Stimulated activated naive CD4-positive, alpha-beta T cell treated with Interleukin-2 at 50 U/mL for 16 hours (primary cell): ENCODE measurements at regions not wholly inside any gene's neighbourhood (a gene's known extent, or its start where the extent isn't known, plus 50 kb on each side); places are given as distances from the start of the nearest gene placed in this dataset.
"Not testable (repeated sequence)": the region's sequence is repeated elsewhere in the genome, so short reads cannot be mapped to it uniquely, and the experiment has no call there.

Experiments used
- DNase-seq: peaks from one replicate; lab custom pipeline; 2025; lab: John Stamatoyannopoulos, UW

DNA sequence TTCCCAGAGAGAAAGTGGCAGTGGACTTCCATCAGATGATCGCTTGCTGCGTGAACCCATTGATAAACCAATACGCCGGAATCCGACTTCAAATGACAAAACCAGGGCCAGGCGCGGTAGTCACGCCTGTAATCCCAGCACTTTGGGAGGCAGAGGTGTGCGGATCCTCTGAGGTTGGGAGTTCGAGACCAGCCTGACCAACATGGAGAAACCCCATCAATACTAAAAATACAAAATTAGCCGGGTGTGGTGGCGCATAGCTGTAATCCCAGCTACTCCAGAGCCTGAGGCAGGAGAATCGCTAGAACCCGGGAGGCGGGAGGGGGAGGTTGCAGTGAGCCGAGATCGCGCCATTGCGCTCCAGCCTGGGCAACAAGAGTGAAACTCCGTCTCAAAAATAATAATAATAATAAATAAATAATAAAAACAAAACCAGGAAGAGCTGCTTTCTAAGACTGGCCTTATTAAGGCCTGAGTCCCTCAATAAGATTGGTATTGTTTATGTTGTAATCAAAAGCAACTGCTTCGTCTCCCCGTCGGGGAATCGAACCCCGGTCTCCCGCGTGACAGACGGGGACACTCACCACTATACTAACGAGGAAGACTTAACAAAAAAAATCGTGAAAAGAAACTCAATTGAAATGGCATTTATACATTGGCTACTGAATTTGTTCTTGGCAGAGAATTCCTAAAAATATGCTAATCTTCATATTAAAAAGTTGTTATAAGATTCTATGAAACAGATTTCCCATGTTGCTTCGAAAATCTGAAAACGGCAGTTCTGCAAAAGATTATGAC lies 110.2 kb upstream of the ZNF184 start:
- DNase-seq: peak; percentile 4

DNA sequence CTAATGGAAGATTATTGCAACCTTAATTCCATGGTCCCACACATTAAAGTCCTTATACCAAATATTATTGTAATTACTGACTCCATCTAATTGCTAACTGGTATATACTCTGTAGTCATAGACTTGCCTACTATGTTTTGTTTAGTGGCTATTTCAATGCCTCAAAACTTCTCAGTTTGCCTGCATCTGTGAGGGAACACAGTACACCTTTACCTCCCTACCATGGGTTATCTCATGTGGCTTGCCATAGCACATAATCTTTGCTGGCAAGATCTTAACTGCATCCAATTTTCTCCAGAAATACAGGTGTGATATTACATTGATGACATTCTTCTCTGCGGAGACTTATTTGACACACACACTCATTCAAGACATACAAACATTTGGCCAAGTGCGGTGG lies 107.1 kb upstream of the ZNF184 start:
- no peak for DNase-seq

GRCh38 chr6:27577922-27578321 lies 105.0 kb upstream of the ZNF184 start:
- DNase-seq: no peak

DNA sequence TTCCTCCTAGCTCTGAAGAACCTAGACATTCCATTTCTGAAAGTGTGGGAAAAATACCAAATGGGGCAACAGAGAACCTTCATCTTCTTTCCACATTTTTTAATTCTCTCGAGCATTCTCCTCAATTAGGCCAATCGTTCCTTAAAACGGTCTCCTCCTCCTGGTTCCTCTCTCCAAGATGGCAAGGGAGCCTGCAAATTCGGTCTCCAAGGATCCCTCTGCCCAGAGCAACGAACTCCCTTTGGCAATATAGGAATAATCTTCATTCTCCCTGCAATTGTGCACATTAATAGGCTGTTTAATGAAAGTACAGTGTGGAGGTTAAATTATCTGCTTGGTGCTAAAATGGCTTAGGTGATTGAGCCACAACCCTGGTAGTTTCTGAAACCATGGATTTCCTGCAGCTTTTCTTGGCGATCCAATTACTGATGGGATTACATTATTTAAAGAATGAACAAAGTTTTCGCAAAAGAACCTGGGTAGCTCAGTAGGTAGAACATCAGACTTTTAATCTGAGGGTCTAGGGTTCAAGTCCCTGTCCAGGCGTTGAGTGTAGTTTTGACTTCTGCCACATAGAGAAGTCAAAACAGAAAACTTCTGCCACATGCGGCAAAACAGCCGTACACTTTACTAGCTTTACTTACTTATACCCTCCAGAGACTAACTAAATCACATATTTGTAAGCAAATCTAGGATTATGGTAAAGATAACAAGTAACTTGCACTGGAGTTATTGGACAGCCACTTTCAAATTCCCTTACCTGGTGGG lies 102.9 kb upstream of the ZNF184 start:
- no peak for DNase-seq

GRCh38 chr6:27568226-27568897 lies 95.5 kb upstream of the ZNF184 start:
- DNase-seq: no peak

GRCh38 chr6:27565839-27566779 lies 93.2 kb upstream of the ZNF184 start:
- no peak for DNase-seq

DNA sequence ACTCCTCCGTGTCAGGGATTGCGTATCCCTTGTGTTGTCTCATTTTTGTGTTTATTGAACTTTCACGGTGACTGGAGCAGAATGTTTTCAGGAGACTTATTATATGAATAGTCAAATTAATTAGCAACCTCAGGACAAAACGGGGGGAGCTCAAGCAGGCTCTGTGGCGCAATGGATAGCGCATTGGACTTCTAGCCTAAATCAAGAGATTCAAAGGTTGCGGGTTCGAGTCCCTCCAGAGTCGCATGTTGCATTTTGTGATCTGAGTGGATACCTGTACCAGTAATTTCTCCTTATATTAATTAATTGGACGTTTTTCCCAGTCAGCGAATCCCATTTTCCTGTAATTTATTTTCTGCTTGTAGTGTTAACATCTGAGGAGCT lies 89.1 kb upstream of the ZNF184 start:
- DNase-seq: no peak

GRCh38 chr6:27558028-27558724 lies 85.3 kb upstream of the ZNF184 start:
- DNase-seq: no peak

DNA sequence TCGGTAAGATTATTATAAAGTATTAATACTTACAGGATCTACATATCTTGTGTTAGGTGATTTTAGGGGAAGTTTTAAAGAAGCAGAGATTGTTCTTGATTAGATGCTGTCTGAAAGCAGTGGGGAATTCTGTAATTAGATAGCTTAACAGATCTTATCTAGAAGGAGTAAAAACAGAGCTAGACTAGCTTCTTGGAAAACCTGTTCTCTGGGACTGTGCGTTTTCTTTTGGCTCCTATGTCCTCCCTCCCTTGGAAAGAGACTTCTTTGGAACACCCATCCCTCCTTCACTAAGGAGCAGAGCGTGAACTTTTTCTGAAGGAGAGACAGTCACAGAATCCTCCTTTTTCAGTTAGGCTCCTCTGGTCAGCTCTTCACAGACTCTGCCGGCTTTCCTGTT lies 83.5 kb upstream of the ZNF184 start:
- no peak for DNase-seq

DNA sequence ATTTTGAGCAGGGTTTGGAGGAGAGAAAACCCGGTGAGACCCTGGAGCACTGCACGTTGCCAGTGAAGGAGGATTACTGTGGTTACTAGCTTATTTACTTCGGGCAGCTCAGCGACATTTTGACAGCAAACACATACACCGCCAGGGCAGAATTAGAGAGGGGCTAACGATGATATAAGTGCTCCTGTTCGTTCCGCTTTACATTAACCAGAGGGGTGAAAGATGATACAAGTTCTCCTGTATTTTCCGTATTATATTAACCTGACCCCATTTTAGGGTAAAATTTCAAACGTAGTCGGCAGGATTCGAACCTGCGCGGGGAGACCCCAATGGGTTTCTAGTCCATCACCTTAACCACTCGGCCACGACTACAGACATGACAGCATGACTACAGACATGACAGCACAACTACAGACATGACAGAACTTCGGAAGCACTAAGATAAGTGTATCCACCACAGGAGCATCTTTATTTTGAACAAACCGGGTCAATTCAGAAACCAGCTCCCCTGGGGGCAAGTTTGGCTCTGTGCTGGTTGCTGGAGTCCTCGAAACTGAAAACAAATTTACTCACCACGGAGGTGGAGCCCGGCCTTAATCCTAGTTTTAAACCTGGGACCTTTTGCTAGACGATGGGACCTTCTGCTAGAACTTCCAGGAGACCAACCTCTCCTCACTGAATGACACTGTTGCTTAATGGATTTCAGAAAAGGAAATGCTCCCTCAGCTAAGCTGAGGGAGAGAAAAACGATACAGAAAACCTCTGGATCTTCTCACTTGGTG lies 80.4 kb upstream of the ZNF184 start:
- DNase-seq: no peak

DNA sequence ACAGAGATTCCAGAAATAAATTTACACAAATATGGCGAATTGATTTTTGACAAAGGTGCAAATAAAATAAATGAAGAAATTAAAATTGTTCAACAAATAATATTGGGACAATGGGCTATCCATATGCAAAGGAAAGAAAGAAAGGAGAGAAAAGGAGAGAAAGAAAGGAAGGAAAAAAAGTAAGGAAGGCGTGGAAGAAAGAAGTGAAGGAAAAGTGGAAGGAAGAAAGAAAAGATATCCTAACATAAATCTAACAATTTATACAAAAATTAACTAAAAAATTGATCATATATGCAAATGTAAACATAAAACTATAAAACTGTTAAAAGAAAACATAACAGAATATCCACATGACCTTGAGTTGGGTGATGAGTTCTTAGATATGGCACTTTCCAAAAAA lies 78.7 kb upstream of the ZNF184 start:
- DNase-seq: no peak

DNA sequence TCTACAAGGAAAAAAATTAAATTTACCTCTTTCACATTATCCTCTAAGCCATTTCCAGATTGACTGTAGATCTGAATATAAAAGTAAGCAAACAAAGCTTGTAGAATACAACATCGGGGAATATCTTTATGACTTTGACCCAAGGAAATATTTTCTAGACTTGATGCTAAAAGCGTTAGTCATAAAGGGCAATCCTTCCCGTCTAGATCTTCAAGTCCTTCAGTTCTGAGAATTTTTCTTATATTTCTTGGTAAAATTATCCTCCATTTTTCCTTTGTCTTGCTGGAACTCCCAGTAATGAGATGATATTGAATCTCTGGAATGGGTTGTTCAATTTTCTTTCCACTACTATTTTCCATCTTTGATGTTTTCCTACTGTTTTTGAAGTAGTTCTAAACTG lies 77.8 kb upstream of the ZNF184 start:
- DNase-seq: no peak

DNA sequence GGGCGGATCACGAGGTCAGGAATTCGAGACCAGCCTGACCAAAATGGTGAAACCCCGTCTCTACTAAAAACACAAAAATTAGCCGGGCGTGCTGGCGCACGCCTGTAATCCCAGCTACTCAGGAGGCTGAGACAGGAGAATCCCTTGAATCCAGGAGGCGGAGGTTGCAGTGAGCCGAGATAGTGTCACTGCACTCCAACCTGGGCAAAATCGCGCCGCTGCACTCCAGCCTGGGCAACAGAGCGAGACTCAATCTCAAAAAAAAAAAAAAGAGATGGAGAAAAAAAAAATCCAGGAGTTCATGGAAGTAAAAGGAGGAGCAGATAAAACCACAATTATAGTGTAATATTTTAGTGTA lies 76.3 kb upstream of the ZNF184 start:
- not testable (repeated sequence) for DNase-seq

GRCh38 chr6:27547157-27548075 lies 74.5 kb upstream of the ZNF184 start:
- DNase-seq: no peak

DNA sequence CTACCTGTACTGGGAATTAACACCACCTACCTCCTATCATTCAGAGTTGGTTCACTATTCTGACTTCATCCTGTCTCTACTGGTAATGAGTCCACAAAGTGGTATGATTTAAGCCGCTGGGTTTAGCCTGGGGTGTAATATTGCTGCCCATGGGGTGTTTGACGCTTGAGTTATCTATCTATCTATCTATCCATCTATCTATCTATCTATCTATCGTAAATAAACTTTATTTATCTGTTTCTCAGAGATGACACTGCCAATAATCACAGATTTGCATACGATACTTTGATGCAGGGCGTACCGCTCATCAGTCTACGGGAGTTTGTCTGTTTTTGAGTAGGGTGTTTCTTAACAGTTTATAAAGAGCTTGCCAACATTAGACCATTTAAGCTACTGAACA lies 73.6 kb upstream of the ZNF184 start:
- no peak for DNase-seq

- DNase-seq: no peak
These were observed 72.6 kb upstream of the ZNF184 start for GRCh38 chr6:27545271-27546046.

DNA sequence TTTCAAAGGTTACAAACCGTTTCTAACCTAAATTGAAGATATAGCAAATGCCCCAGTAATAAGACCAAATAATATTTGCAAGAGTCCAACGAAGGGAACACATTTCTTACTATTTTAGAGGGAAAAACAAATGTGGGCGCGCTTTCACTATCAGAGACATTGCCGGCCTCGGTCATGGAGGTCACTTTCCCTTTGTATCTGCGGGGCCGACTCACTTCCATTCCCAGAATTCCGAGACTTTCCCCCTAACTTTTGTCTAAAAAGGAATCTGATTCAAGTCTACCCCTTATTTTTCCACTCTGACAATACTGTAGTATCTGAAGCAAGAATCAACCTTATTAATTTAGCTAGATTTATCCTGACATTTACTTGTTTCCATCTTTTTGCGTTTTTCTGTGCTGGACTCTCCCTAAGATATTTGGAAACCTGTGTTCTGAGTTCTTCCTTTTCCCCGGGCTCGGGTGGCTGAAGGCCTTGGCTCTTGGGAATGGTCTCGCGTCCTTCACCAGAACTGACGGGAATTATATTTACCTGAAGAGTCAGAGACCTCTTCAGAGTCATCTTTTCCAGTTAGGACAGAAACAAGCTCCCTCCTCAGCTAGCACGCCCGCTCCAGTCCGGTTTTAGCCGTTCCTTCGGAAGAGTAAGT lies 71.8 kb upstream of the ZNF184 start:
- no peak for DNase-seq

- DNase-seq: not testable (repeated sequence)
These were observed 71.2 kb upstream of the ZNF184 start for GRCh38 chr6:27544135-27544534.
